Endodermal cell (in vitro differentiated cells): ENCODE measurements at regions not wholly inside any gene's neighbourhood (a gene's known extent, or its start where the extent isn't known, plus 50 kb on each side); places are given as distances from the start of the nearest gene placed in this dataset.

ENCODE experiments used
- DNase-seq: peaks from one replicate; pipeline ENCODE4 v3.0.0-alpha.2; 2017
- H3K27ac ChIP-seq: 2 replicates; pipeline ENCODE4 v1.5.1; 2013; ENCODE audit warnings: mild to moderate bottlenecking, low read depth, low read length, moderate library complexity
- H3K27me3 ChIP-seq: 2 replicates; pipeline ENCODE4 v1.6.1; 2013; ENCODE audit warnings: mild to moderate bottlenecking, low read length, moderate library complexity; ENCODE audit not compliant: insufficient read depth, control insufficient read depth, poor library complexity, severe bottlenecking
- H3K36me3 ChIP-seq: 2 replicates; pipeline ENCODE4 v1.7.0; 2013; ENCODE audit warnings: mild to moderate bottlenecking, low read length, moderate library complexity; ENCODE audit not compliant: control insufficient read depth, insufficient read depth
- H3K4me1 ChIP-seq: one replicate; pipeline ENCODE4 v1.7.0; 2013; ENCODE audit warnings: low read length; ENCODE audit not compliant: control insufficient read depth, insufficient read depth
- H3K4me3 ChIP-seq: 2 replicates; pipeline ENCODE4 v1.5.1; 2013; ENCODE audit warnings: mild to moderate bottlenecking, low read length, moderate library complexity
- H3K9ac ChIP-seq: 2 replicates; pipeline ENCODE4 v1.6.1; 2013; ENCODE audit warnings: mild to moderate bottlenecking, low read length, moderate library complexity; ENCODE audit not compliant: poor library complexity, severe bottlenecking; ENCODE audit errors: extremely low read depth
- H3K9me3 ChIP-seq: 2 replicates; pipeline ENCODE4 v1.6.1; 2013; ENCODE audit warnings: mild to moderate bottlenecking, low read length, moderate library complexity; ENCODE audit not compliant: control insufficient read depth
- H3K27ac Mint-ChIP-seq: 2 replicates; pipeline ENCODE4 v1.8.0; 2020; ENCODE audit warnings: mixed read lengths
- H3K27me3 Mint-ChIP-seq: 2 replicates; pipeline ENCODE4 v1.8.0; 2021; ENCODE audit warnings: mild to moderate bottlenecking, mixed read lengths; ENCODE audit not compliant: insufficient read depth
- H3K36me3 Mint-ChIP-seq: 2 replicates; pipeline ENCODE4 v1.8.0; 2020; ENCODE audit warnings: low read depth, mixed read lengths
- H3K4me1 Mint-ChIP-seq: 2 replicates; pipeline ENCODE4 v1.8.0; 2020; ENCODE audit warnings: mixed read lengths
- H3K4me3 Mint-ChIP-seq: 2 replicates; pipeline ENCODE4 v1.8.0; 2020; ENCODE audit warnings: mild to moderate bottlenecking, moderate library complexity, mixed read lengths
- H3K9me3 Mint-ChIP-seq: 2 replicates; pipeline ENCODE4 v1.8.0; 2020; ENCODE audit warnings: mild to moderate bottlenecking, mixed read lengths
- WGBS, 2 experiments: methylation state at CpG; one replicate each; pipeline versions ENCODE4 v1.1.5 to v1.1.7; 2013; ENCODE audit warnings: missing lambda C conversion rate in 2 of 2, mixed read lengths in 1 of 2; ENCODE audit not compliant: insufficient coverage in 1 of 2, insufficient read length in 1 of 2; 5-methylcytosine and 5-hydroxymethylcytosine counted together
- TF ChIP-seq, protein P1 (sequence below): fragments of 200-600 bp; sonication (generic); conservative IDR thresholded peaks from 2 replicates; pipeline ENCODE4 v1.5.0; 2021; ENCODE audit warnings: antibody characterized with exemption, mild to moderate bottlenecking

DNA sequence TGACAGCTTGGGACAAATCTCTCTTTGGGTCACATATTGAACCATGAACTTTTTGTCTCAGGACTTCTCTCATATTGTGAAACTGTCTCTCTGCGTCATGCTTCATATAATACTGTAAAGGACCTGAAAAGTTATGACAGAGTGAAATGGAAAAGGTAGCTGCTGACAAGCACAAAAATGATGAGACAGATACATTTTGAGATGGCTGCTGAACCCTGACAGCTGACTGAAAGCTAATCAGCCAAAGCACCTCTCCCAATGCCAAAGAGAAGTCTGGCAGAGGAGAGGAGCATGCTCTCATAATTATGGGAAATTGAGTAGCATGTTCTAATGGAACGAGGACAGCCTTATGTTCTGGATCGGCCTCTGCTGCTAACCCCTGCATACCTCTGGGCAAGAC is 873.4 kb upstream of the ADGRL3 start:
- Mint-ChIP-seq H3K27ac (no peak overlapping the region), H3K9me3 (no peaks in the 10 kb centered on the region), H3K27me3 (no peaks in the 10 kb centered on the region), H3K4me3 (no peak overlapping the region), H3K4me1 (no peaks in the 10 kb centered on the region), H3K36me3 (no peaks in the 10 kb centered on the region)
- H3K4me1 ChIP-seq = no peaks in the 10 kb centered on the region
- no peaks in the 10 kb centered on the region for H3K27me3 ChIP-seq
- no peak overlapping the region for H3K9ac ChIP-seq
- no peak for DNase-seq
- TF ChIP-seq, protein P1, sequence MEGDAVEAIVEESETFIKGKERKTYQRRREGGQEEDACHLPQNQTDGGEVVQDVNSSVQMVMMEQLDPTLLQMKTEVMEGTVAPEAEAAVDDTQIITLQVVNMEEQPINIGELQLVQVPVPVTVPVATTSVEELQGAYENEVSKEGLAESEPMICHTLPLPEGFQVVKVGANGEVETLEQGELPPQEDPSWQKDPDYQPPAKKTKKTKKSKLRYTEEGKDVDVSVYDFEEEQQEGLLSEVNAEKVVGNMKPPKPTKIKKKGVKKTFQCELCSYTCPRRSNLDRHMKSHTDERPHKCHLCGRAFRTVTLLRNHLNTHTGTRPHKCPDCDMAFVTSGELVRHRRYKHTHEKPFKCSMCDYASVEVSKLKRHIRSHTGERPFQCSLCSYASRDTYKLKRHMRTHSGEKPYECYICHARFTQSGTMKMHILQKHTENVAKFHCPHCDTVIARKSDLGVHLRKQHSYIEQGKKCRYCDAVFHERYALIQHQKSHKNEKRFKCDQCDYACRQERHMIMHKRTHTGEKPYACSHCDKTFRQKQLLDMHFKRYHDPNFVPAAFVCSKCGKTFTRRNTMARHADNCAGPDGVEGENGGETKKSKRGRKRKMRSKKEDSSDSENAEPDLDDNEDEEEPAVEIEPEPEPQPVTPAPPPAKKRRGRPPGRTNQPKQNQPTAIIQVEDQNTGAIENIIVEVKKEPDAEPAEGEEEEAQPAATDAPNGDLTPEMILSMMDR = no peak
- WGBS, 2 experiments = 92 to 100% methylated on average over 1 to 3 of the region's 3 CpGs
- no peak overlapping the region for H3K4me3 ChIP-seq
- H3K27ac ChIP-seq = no peak overlapping the region
- H3K36me3 ChIP-seq = no peaks in the 10 kb centered on the region
- H3K9me3 ChIP-seq = no peaks in the 10 kb centered on the region

DNA sequence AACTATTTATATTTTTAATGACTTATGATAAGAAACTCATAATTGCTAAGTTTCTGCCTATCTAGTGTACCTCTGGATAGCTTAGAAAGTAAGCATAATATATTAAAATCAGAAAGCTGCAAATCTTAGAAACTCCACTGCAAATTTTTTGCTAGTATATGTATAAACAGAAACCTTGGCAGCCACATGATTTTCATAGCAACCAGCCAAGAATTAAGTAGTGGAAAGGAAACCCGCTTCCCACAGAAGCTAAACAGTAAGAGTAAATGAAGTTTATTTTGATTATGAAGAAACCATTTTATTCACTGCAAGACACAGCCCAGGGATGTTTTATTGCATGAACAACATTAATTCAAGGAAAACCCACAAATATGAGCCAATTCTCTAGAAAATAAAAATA is 872.5 kb upstream of the ADGRL3 start:
- no peaks in the 10 kb centered on the region for H3K36me3 ChIP-seq
- no peak overlapping the region for H3K9ac ChIP-seq
- no peak for DNase-seq
- no peak overlapping the region for H3K4me3 ChIP-seq
- Mint-ChIP-seq H3K4me3 (no peak overlapping the region), H3K9me3 (no peaks in the 10 kb centered on the region), H3K4me1 (no peaks in the 10 kb centered on the region), H3K36me3 (no peaks in the 10 kb centered on the region), H3K27me3 (no peaks in the 10 kb centered on the region), H3K27ac (no peak overlapping the region)
- 100% methylated on average over 1 of the region's 1 CpG; no CpG with 5 or more reads in 1 of the 2 experiments for WGBS, 2 experiments
- TF ChIP-seq, protein P1 = no peak
- no peaks in the 10 kb centered on the region for H3K4me1 ChIP-seq
- no peaks in the 10 kb centered on the region for H3K27me3 ChIP-seq
- H3K27ac ChIP-seq = no peak overlapping the region
- H3K9me3 ChIP-seq = no peaks in the 10 kb centered on the region

DNA sequence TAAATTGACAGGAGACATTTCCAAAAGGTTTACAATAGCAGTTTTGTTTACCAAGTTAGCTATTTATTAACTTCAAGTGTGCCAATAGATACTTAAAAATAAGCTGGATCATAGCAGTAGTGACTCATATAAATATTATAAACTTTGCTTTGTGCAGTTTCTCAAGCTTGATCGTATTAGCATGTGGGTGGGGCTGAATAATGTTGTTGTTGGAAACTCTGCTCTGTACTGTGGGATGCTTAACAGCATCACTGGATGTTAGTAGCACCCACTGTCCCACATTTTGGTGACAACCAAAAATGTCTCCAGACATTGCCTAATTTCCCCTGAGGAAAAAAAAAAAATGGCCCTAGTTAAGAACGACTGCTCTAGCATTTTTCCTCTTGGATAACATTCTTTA is 855.2 kb upstream of the ADGRL3 start:
- H3K4me1 Mint-ChIP-seq = no peaks in the 10 kb centered on the region
- Histone ChIP-seq H3K9ac (no peak overlapping the region), H3K4me1 (no peaks in the 10 kb centered on the region), H3K27ac (no peak overlapping the region), H3K9me3 (no peaks in the 10 kb centered on the region), H3K36me3 (no peaks in the 10 kb centered on the region), H3K27me3 (no peaks in the 10 kb centered on the region), H3K4me3 (no peak overlapping the region)
- H3K27me3 Mint-ChIP-seq = no peaks in the 10 kb centered on the region
- H3K27ac Mint-ChIP-seq = no peak overlapping the region
- DNase-seq = no peak
- no peaks in the 10 kb centered on the region for H3K36me3 Mint-ChIP-seq
- TF ChIP-seq, protein P1 = no peak
- 94% methylated on average over 1 of the region's 2 CpGs; no CpG with 5 or more reads in 1 of the 2 experiments for WGBS, 2 experiments
- H3K4me3 Mint-ChIP-seq = no peak overlapping the region
- no peaks in the 10 kb centered on the region for H3K9me3 Mint-ChIP-seq
